H1 (cell line): ENCODE measurements at regions not wholly inside any gene's neighbourhood (a gene's known extent, or its start where the extent isn't known, plus 50 kb on each side); places are given as distances from the start of the nearest gene placed in this dataset.

Source experiments
- CTCF ChIA-PET: fragments of 300-600 bp; sonication (Branson Sonifier 250); formaldehyde crosslinking; loops from one replicate; lab custom pipeline; 2021; ENCODE audit not compliant: partially characterized antibody; lab: Charles Lee
- POLR2A ChIA-PET: fragments of 300-600 bp; sonication (Branson Sonifier 250); formaldehyde crosslinking; loops from one replicate; lab custom pipeline; 2021; ENCODE audit warnings: inconsistent platforms; ENCODE audit not compliant: partially characterized antibody; lab: Charles Lee
- DNase-seq, 2 experiments: peaks; one replicate each; pipeline versions ENCODE4 v3.0.0 to v3.0.0-alpha.2; 2010 to 2022; ENCODE audit warnings: low spot score in 2 of 2, low read depth in 1 of 2, mixed read lengths in 1 of 2
- FAIRE-seq: peaks from 2 replicates; lab custom pipeline; 2011; peaks lifted over from hg19 to GRCh38; lab: Jason Lieb, UNC
- H2AFZ ChIP-seq: 2 replicates; pipeline ENCODE4 v1.8.1; 2012; ENCODE audit warnings: low read length, inconsistent platforms
- H2AK5ac ChIP-seq: 2 replicates; pipeline ENCODE4 v1.6.1; 2013; ENCODE audit warnings: low read depth, low read length
- H2BK120ac ChIP-seq: replicated peaks from 2 replicates; pipeline ENCODE3; 2013; ENCODE audit warnings: low read depth, low read length, inconsistent platforms
- H2BK12ac ChIP-seq: 2 replicates; pipeline ENCODE4 v1.6.1; 2013; ENCODE audit warnings: low read depth, low read length
- H2BK15ac ChIP-seq: 2 replicates; pipeline ENCODE4 v1.6.1; 2013; ENCODE audit warnings: low read length
- H2BK20ac ChIP-seq: 2 replicates; pipeline ENCODE4 v1.6.1; 2013; ENCODE audit warnings: low read length
- H2BK5ac ChIP-seq: 2 replicates; pipeline ENCODE4 v1.6.1; 2013; ENCODE audit warnings: low read depth, low read length
- H3K14ac ChIP-seq: 2 replicates; pipeline ENCODE4 v1.6.1; 2013; ENCODE audit warnings: inconsistent platforms; ENCODE audit not compliant: insufficient read length
- H3K18ac ChIP-seq: 2 replicates; pipeline ENCODE4 v1.6.1; 2013; ENCODE audit warnings: low read length; ENCODE audit errors: extremely low read depth
- H3K23ac ChIP-seq: 2 replicates; pipeline ENCODE4 v1.6.1; 2013; ENCODE audit warnings: inconsistent platforms; ENCODE audit not compliant: insufficient read length
- H3K23me2 ChIP-seq: 2 replicates; pipeline ENCODE4 v1.6.1; 2013; ENCODE audit warnings: low read depth, low read length
- H3K27ac ChIP-seq: 2 replicates; pipeline ENCODE4 v1.6.1; 2011; ENCODE audit warnings: low read depth, low read length, inconsistent platforms
- H3K27me3 ChIP-seq, 4 experiments: replicated peaks in 1 of 4; 1 replicate in 1 of 4; 2 replicates in 3 of 4; pipeline versions ENCODE4 v1.6.1 to v1.8.1; 2011 to 2013; ENCODE audit warnings: low read length in 3 of 4, mild to moderate bottlenecking in 3 of 4, inconsistent platforms in 2 of 4, mixed read lengths in 2 of 4, moderate library complexity in 1 of 4; ENCODE audit not compliant: control insufficient read depth in 3 of 4, insufficient read depth in 3 of 4; ENCODE audit errors: extremely low read depth in 1 of 4
- H3K36me3 ChIP-seq, 4 experiments: 2 replicates each; pipeline versions ENCODE4 v1.6.1 to v1.8.1; 2011 to 2013; ENCODE audit warnings: mild to moderate bottlenecking in 4 of 4, low read length in 3 of 4, moderate library complexity in 2 of 4, control low read depth in 1 of 4, inconsistent platforms in 1 of 4; ENCODE audit not compliant: insufficient read depth in 4 of 4, control insufficient read depth in 2 of 4
- H3K4ac ChIP-seq: replicated peaks from 2 replicates; pipeline ENCODE3; 2013; ENCODE audit warnings: low read length, low read depth, mixed read lengths, inconsistent platforms; ENCODE audit not compliant: insufficient read length
- H3K4me1 ChIP-seq, 4 experiments: replicated peaks in 1 of 4; 1 replicate in 1 of 4; 2 replicates in 3 of 4; pipeline versions ENCODE4 v1.6.1 to v1.8.1; 2011 to 2013; ENCODE audit warnings: low read length in 3 of 4, inconsistent platforms in 2 of 4, mixed read lengths in 1 of 4; ENCODE audit not compliant: insufficient read depth in 4 of 4, control insufficient read depth in 3 of 4
- H3K4me2 ChIP-seq, 2 experiments: 2 replicates each; pipeline versions ENCODE4 v1.6.1 to v1.8.1; 2011 to 2013; ENCODE audit warnings: low read depth in 2 of 2, low read length in 2 of 2, control low read depth in 1 of 2, inconsistent platforms in 1 of 2, mild to moderate bottlenecking in 1 of 2; ENCODE audit not compliant: insufficient read depth in 1 of 2
- H3K4me3 ChIP-seq, 4 experiments: fragments of 200-600, 300-600 bp in 1 of 4; sonication (generic), shearing (Covaris generic), sonication (Bioruptor Twin) in 1 of 4; 2 replicates each; pipeline versions ENCODE4 v1.5.1 to v1.8.1; 2011 to 2016; ENCODE audit warnings: low read length in 4 of 4, low read depth in 3 of 4, control low read depth in 2 of 4, inconsistent platforms in 2 of 4, mild to moderate bottlenecking in 2 of 4, mixed read lengths in 1 of 4, moderate library complexity in 1 of 4; ENCODE audit not compliant: insufficient read depth in 2 of 4; ENCODE audit errors: extremely low read depth in 1 of 4
- H3K56ac ChIP-seq: replicated peaks from 2 replicates; pipeline ENCODE3; 2013; ENCODE audit warnings: low read depth, mild to moderate bottlenecking, mixed read lengths, low read length, inconsistent platforms; ENCODE audit not compliant: insufficient read length
- H3K79me1 ChIP-seq: 2 replicates; pipeline ENCODE4 v1.6.1; 2013; ENCODE audit warnings: low read depth, low read length, control low read depth
- H3K79me2 ChIP-seq, 2 experiments: 2 replicates each; pipeline versions ENCODE4 v1.6.1 to v1.8.1; 2012 to 2013; ENCODE audit warnings: low read length in 2 of 2, mild to moderate bottlenecking in 2 of 2, inconsistent platforms in 1 of 2; ENCODE audit not compliant: insufficient read depth in 2 of 2, control insufficient read depth in 1 of 2
- H3K9ac ChIP-seq, 4 experiments: replicated peaks in 1 of 4; 1 replicate in 1 of 4; 2 replicates in 3 of 4; pipeline versions ENCODE4 v1.6.1 to v1.8.1; 2011 to 2013; ENCODE audit warnings: low read depth in 3 of 4, low read length in 3 of 4, control low read depth in 2 of 4, mild to moderate bottlenecking in 2 of 4, moderate library complexity in 2 of 4, inconsistent platforms in 1 of 4; ENCODE audit errors: extremely low read depth in 1 of 4
- H3K9me3 ChIP-seq, 2 experiments: 2 replicates each; pipeline versions ENCODE4 v1.6.1 to v1.8.1; 2012 to 2013; ENCODE audit warnings: mild to moderate bottlenecking in 2 of 2, moderate library complexity in 2 of 2, control low read depth in 1 of 2, inconsistent platforms in 1 of 2, low read depth in 1 of 2, low read length in 1 of 2, mixed read lengths in 1 of 2; ENCODE audit not compliant: insufficient read depth in 2 of 2
- H4K20me1 ChIP-seq, 2 experiments: replicated peaks in 1 of 2; 2 replicates each; pipeline versions ENCODE3 to v1.8.1; 2011 to 2013; ENCODE audit warnings: inconsistent platforms in 2 of 2, low read length in 2 of 2, mild to moderate bottlenecking in 1 of 2; ENCODE audit not compliant: insufficient read depth in 2 of 2, control insufficient read depth in 1 of 2
- H4K5ac ChIP-seq: 2 replicates; pipeline ENCODE4 v1.6.1; 2013; ENCODE audit warnings: low read length, low read depth, mixed read lengths, inconsistent platforms; ENCODE audit not compliant: insufficient read length
- H4K8ac ChIP-seq: 2 replicates; pipeline ENCODE4 v1.8.0; 2013; ENCODE audit warnings: mild to moderate bottlenecking, moderate library complexity, low read length, inconsistent platforms; ENCODE audit not compliant: insufficient read depth; ENCODE audit errors: extremely low read depth
- H4K91ac ChIP-seq: replicated peaks from 2 replicates; pipeline ENCODE3; 2013; ENCODE audit warnings: low read length, mixed read lengths, inconsistent platforms; ENCODE audit not compliant: insufficient read length
- GTF2F1 ChIP-seq: IDR thresholded peaks from 2 replicates; pipeline ENCODE4 v1.6.1; 2012; ENCODE audit warnings: low read depth, low read length, improper control_type of control experiment, borderline replicate concordance
- KDM1A ChIP-seq: fragments of 200-600, 300-600 bp; sonication (generic); IDR thresholded peaks from 2 replicates; pipeline ENCODE4 v1.7.1; 2016; ENCODE audit warnings: mild to moderate bottlenecking, low read length, borderline replicate concordance
- MAFK ChIP-seq: IDR thresholded peaks from 2 replicates; pipeline ENCODE4 v1.6.1; 2012; ENCODE audit warnings: low read depth, mild to moderate bottlenecking, improper control_type of control experiment, low read length
- WGBS, 2 experiments: shearing (Covaris generic) in 1 of 2; methylation state at CpG; one replicate each; pipeline versions ENCODE4 v1.1.6 to v1.1.7; 2013 to 2015; ENCODE audit warnings: low lambda C conversion rate in 2 of 2, mixed read lengths in 2 of 2, inconsistent platforms in 1 of 2, low coverage in 1 of 2, missing lambda C conversion rate in 1 of 2; ENCODE audit not compliant: insufficient replicate concordance in 2 of 2, insufficient coverage in 1 of 2, insufficient read length in 1 of 2; ENCODE audit errors: extremely low coverage in 1 of 2, missing lambda C conversion rate in 1 of 2; 5-methylcytosine and 5-hydroxymethylcytosine counted together

GRCh38 chr4:133594390-133595207 is 445.5 kb downstream of the PCDH10 start:
- ChIA-PET CTCF (interaction anchor here (1.5 kb wide), 1 partner anchor 9 kb away, joined by 11 read pairs; no protein-coding TSS in a partner anchor), POLR2A (no interaction called here)
- no peaks in the 10 kb centered on the region for H3K9me3 ChIP-seq
- H4K8ac ChIP-seq = no peak overlapping the region
- no peak for FAIRE-seq
- H2AK5ac ChIP-seq = no peak overlapping the region
- no peak overlapping the region for H4K91ac ChIP-seq
- peak overlapping the region; percentile 4; the same call in 1 of the 2 replicates for H3K18ac ChIP-seq
- no peak overlapping the region for H3K27ac ChIP-seq
- H2BK5ac ChIP-seq = no peak overlapping the region; the same call in 1 of the 2 replicates
- no peak overlapping the region for H2BK15ac ChIP-seq
- no peak overlapping the region for H2AFZ ChIP-seq
- H3K4me3 ChIP-seq = peak overlapping the region in 1 of 4 experiments; percentile 39; a peak in 1 of 8 replicates
- H3K4me2 ChIP-seq = no peak overlapping the region; a peak in 2 of 4 replicates
- DNase-seq = no peak
- no peak overlapping the region for H2BK12ac ChIP-seq
- no peak overlapping the region for H3K14ac ChIP-seq
- no peaks in the 10 kb centered on the region for H3K27me3 ChIP-seq
- no peak overlapping the region for H3K9ac ChIP-seq
- TF ChIP-seq MAFK = no peak
- no peak for TF ChIP-seq KDM1A
- TF ChIP-seq GTF2F1 = no peak
- H2BK120ac ChIP-seq = no peak overlapping the region
- H3K23ac ChIP-seq = no peak overlapping the region
- H3K4ac ChIP-seq = no peak overlapping the region
- no peaks in the 10 kb centered on the region for H3K36me3 ChIP-seq
- H3K23me2 ChIP-seq = no peaks in the 10 kb centered on the region
- H4K20me1 ChIP-seq = no peaks in the 10 kb centered on the region
- no peak overlapping the region for H2BK20ac ChIP-seq
- no peaks in the 10 kb centered on the region for H3K79me1 ChIP-seq
- H3K4me1 ChIP-seq = peaks cover 1 to 16% (median 11%) of the 10 kb centered on the region in 4 experiments
- 88% methylated on average over 4 of the region's 4 CpGs; no CpG with 5 or more reads in 1 of the 2 experiments for WGBS, 2 experiments
- no peak overlapping the region for H3K56ac ChIP-seq
- peak overlapping the region; percentile 98 for H4K5ac ChIP-seq
- no peaks in the 10 kb centered on the region for H3K79me2 ChIP-seq
